H1 (cell line): ENCODE measurements at regions not wholly inside any gene's neighbourhood (a gene's known extent, or its start where the extent isn't known, plus 50 kb on each side); places are given as distances from the start of the nearest gene placed in this dataset.

Experiments used
- CTCF ChIA-PET: fragments of 300-600 bp; sonication (Branson Sonifier 250); formaldehyde crosslinking; loops from one replicate; lab custom pipeline; 2021; ENCODE audit not compliant: partially characterized antibody; lab: Charles Lee
- POLR2A ChIA-PET: fragments of 300-600 bp; sonication (Branson Sonifier 250); formaldehyde crosslinking; loops from one replicate; lab custom pipeline; 2021; ENCODE audit warnings: inconsistent platforms; ENCODE audit not compliant: partially characterized antibody; lab: Charles Lee
- DNase-seq, 2 experiments: peaks; one replicate each; pipeline versions ENCODE4 v3.0.0 to v3.0.0-alpha.2; 2010 to 2022; ENCODE audit warnings: low spot score in 2 of 2, low read depth in 1 of 2, mixed read lengths in 1 of 2
- FAIRE-seq: peaks from 2 replicates; lab custom pipeline; 2011; peaks lifted over from hg19 to GRCh38; lab: Jason Lieb, UNC
- H2AFZ ChIP-seq: 2 replicates; pipeline ENCODE4 v1.8.1; 2012; ENCODE audit warnings: low read length, inconsistent platforms
- H2AK5ac ChIP-seq: 2 replicates; pipeline ENCODE4 v1.6.1; 2013; ENCODE audit warnings: low read depth, low read length
- H2BK120ac ChIP-seq: replicated peaks from 2 replicates; pipeline ENCODE3; 2013; ENCODE audit warnings: low read depth, low read length, inconsistent platforms
- H2BK12ac ChIP-seq: 2 replicates; pipeline ENCODE4 v1.6.1; 2013; ENCODE audit warnings: low read depth, low read length
- H2BK15ac ChIP-seq: 2 replicates; pipeline ENCODE4 v1.6.1; 2013; ENCODE audit warnings: low read length
- H2BK20ac ChIP-seq: 2 replicates; pipeline ENCODE4 v1.6.1; 2013; ENCODE audit warnings: low read length
- H2BK5ac ChIP-seq: 2 replicates; pipeline ENCODE4 v1.6.1; 2013; ENCODE audit warnings: low read depth, low read length
- H3K14ac ChIP-seq: 2 replicates; pipeline ENCODE4 v1.6.1; 2013; ENCODE audit warnings: inconsistent platforms; ENCODE audit not compliant: insufficient read length
- H3K18ac ChIP-seq: 2 replicates; pipeline ENCODE4 v1.6.1; 2013; ENCODE audit warnings: low read length; ENCODE audit errors: extremely low read depth
- H3K23ac ChIP-seq: 2 replicates; pipeline ENCODE4 v1.6.1; 2013; ENCODE audit warnings: inconsistent platforms; ENCODE audit not compliant: insufficient read length
- H3K23me2 ChIP-seq: 2 replicates; pipeline ENCODE4 v1.6.1; 2013; ENCODE audit warnings: low read depth, low read length
- H3K27ac ChIP-seq: 2 replicates; pipeline ENCODE4 v1.6.1; 2011; ENCODE audit warnings: low read depth, low read length, inconsistent platforms
- H3K27me3 ChIP-seq, 4 experiments: replicated peaks in 1 of 4; 1 replicate in 1 of 4; 2 replicates in 3 of 4; pipeline versions ENCODE4 v1.6.1 to v1.8.1; 2011 to 2013; ENCODE audit warnings: low read length in 3 of 4, mild to moderate bottlenecking in 3 of 4, inconsistent platforms in 2 of 4, mixed read lengths in 2 of 4, moderate library complexity in 1 of 4; ENCODE audit not compliant: control insufficient read depth in 3 of 4, insufficient read depth in 3 of 4; ENCODE audit errors: extremely low read depth in 1 of 4
- H3K36me3 ChIP-seq, 4 experiments: 2 replicates each; pipeline versions ENCODE4 v1.6.1 to v1.8.1; 2011 to 2013; ENCODE audit warnings: mild to moderate bottlenecking in 4 of 4, low read length in 3 of 4, moderate library complexity in 2 of 4, control low read depth in 1 of 4, inconsistent platforms in 1 of 4; ENCODE audit not compliant: insufficient read depth in 4 of 4, control insufficient read depth in 2 of 4
- H3K4ac ChIP-seq: replicated peaks from 2 replicates; pipeline ENCODE3; 2013; ENCODE audit warnings: low read length, low read depth, mixed read lengths, inconsistent platforms; ENCODE audit not compliant: insufficient read length
- H3K4me1 ChIP-seq, 4 experiments: replicated peaks in 1 of 4; 1 replicate in 1 of 4; 2 replicates in 3 of 4; pipeline versions ENCODE4 v1.6.1 to v1.8.1; 2011 to 2013; ENCODE audit warnings: low read length in 3 of 4, inconsistent platforms in 2 of 4, mixed read lengths in 1 of 4; ENCODE audit not compliant: insufficient read depth in 4 of 4, control insufficient read depth in 3 of 4
- H3K4me2 ChIP-seq, 2 experiments: 2 replicates each; pipeline versions ENCODE4 v1.6.1 to v1.8.1; 2011 to 2013; ENCODE audit warnings: low read depth in 2 of 2, low read length in 2 of 2, control low read depth in 1 of 2, inconsistent platforms in 1 of 2, mild to moderate bottlenecking in 1 of 2; ENCODE audit not compliant: insufficient read depth in 1 of 2
- H3K4me3 ChIP-seq, 4 experiments: fragments of 200-600, 300-600 bp in 1 of 4; sonication (generic), shearing (Covaris generic), sonication (Bioruptor Twin) in 1 of 4; 2 replicates each; pipeline versions ENCODE4 v1.5.1 to v1.8.1; 2011 to 2016; ENCODE audit warnings: low read length in 4 of 4, low read depth in 3 of 4, control low read depth in 2 of 4, inconsistent platforms in 2 of 4, mild to moderate bottlenecking in 2 of 4, mixed read lengths in 1 of 4, moderate library complexity in 1 of 4; ENCODE audit not compliant: insufficient read depth in 2 of 4; ENCODE audit errors: extremely low read depth in 1 of 4
- H3K56ac ChIP-seq: replicated peaks from 2 replicates; pipeline ENCODE3; 2013; ENCODE audit warnings: low read depth, mild to moderate bottlenecking, mixed read lengths, low read length, inconsistent platforms; ENCODE audit not compliant: insufficient read length
- H3K79me1 ChIP-seq: 2 replicates; pipeline ENCODE4 v1.6.1; 2013; ENCODE audit warnings: low read depth, low read length, control low read depth
- H3K79me2 ChIP-seq, 2 experiments: 2 replicates each; pipeline versions ENCODE4 v1.6.1 to v1.8.1; 2012 to 2013; ENCODE audit warnings: low read length in 2 of 2, mild to moderate bottlenecking in 2 of 2, inconsistent platforms in 1 of 2; ENCODE audit not compliant: insufficient read depth in 2 of 2, control insufficient read depth in 1 of 2
- H3K9ac ChIP-seq, 4 experiments: replicated peaks in 1 of 4; 1 replicate in 1 of 4; 2 replicates in 3 of 4; pipeline versions ENCODE4 v1.6.1 to v1.8.1; 2011 to 2013; ENCODE audit warnings: low read depth in 3 of 4, low read length in 3 of 4, control low read depth in 2 of 4, mild to moderate bottlenecking in 2 of 4, moderate library complexity in 2 of 4, inconsistent platforms in 1 of 4; ENCODE audit errors: extremely low read depth in 1 of 4
- H3K9me3 ChIP-seq, 2 experiments: 2 replicates each; pipeline versions ENCODE4 v1.6.1 to v1.8.1; 2012 to 2013; ENCODE audit warnings: mild to moderate bottlenecking in 2 of 2, moderate library complexity in 2 of 2, control low read depth in 1 of 2, inconsistent platforms in 1 of 2, low read depth in 1 of 2, low read length in 1 of 2, mixed read lengths in 1 of 2; ENCODE audit not compliant: insufficient read depth in 2 of 2
- H4K20me1 ChIP-seq, 2 experiments: replicated peaks in 1 of 2; 2 replicates each; pipeline versions ENCODE3 to v1.8.1; 2011 to 2013; ENCODE audit warnings: inconsistent platforms in 2 of 2, low read length in 2 of 2, mild to moderate bottlenecking in 1 of 2; ENCODE audit not compliant: insufficient read depth in 2 of 2, control insufficient read depth in 1 of 2
- H4K5ac ChIP-seq: 2 replicates; pipeline ENCODE4 v1.6.1; 2013; ENCODE audit warnings: low read length, low read depth, mixed read lengths, inconsistent platforms; ENCODE audit not compliant: insufficient read length
- H4K8ac ChIP-seq: 2 replicates; pipeline ENCODE4 v1.8.0; 2013; ENCODE audit warnings: mild to moderate bottlenecking, moderate library complexity, low read length, inconsistent platforms; ENCODE audit not compliant: insufficient read depth; ENCODE audit errors: extremely low read depth
- H4K91ac ChIP-seq: replicated peaks from 2 replicates; pipeline ENCODE3; 2013; ENCODE audit warnings: low read length, mixed read lengths, inconsistent platforms; ENCODE audit not compliant: insufficient read length
- BACH1 ChIP-seq: IDR thresholded peaks from 2 replicates; pipeline ENCODE4 v1.6.1; 2012; ENCODE audit warnings: low read length, improper control_type of control experiment
- BCL11A ChIP-seq, 2 experiments: IDR thresholded peaks; one replicate each; pipeline ENCODE4 v1.6.1; 2011; ENCODE audit warnings: low read depth in 2 of 2, low read length in 2 of 2, mild to moderate bottlenecking in 2 of 2
- CHD1 ChIP-seq: IDR thresholded peaks from 2 replicates; pipeline ENCODE4 v1.6.1; 2012; ENCODE audit warnings: low read depth, low read length, improper control_type of control experiment
- CHD2 ChIP-seq: IDR thresholded peaks from 2 replicates; pipeline ENCODE4 v1.6.1; 2012; ENCODE audit warnings: low read length, improper control_type of control experiment
- CTCF ChIP-seq, 3 experiments: IDR thresholded peaks; 1 replicate in 2 of 3; 2 replicates in 1 of 3; pipeline versions ENCODE4 v1.5.1 to v1.6.1; 2011; ENCODE audit warnings: low read length in 3 of 3, mild to moderate bottlenecking in 3 of 3, inconsistent platforms in 2 of 3, low read depth in 1 of 3, moderate library complexity in 1 of 3; ENCODE audit not compliant: insufficient read depth in 1 of 3; ENCODE audit errors: control extremely low read depth in 1 of 3
- HDAC6 ChIP-seq: IDR thresholded peaks from one replicate; pipeline ENCODE4 v1.7.1; 2012; ENCODE audit warnings: low read depth, mild to moderate bottlenecking, inconsistent platforms, low read length, moderate library complexity
- KDM1A ChIP-seq: fragments of 200-600, 300-600 bp; sonication (generic); IDR thresholded peaks from 2 replicates; pipeline ENCODE4 v1.7.1; 2016; ENCODE audit warnings: mild to moderate bottlenecking, low read length, borderline replicate concordance
- KDM4A ChIP-seq: IDR thresholded peaks from one replicate; pipeline ENCODE4 v1.7.1; 2012; ENCODE audit warnings: low read depth, mild to moderate bottlenecking, moderate library complexity, low read length, inconsistent platforms; ENCODE audit not compliant: severe bottlenecking
- POU5F1 ChIP-seq: IDR thresholded peaks from 2 replicates; pipeline ENCODE4 v1.6.1; 2011; ENCODE audit warnings: low read depth, mild to moderate bottlenecking, low read length, moderate library complexity
- SIN3A ChIP-seq, 2 experiments: IDR thresholded peaks in 1 of 2; conservative IDR thresholded peaks in 1 of 2; 2 replicates each; pipeline ENCODE4 v1.6.1; 2011 to 2012; ENCODE audit warnings: low read length in 2 of 2, improper control_type of control experiment in 1 of 2, low read depth in 1 of 2, mild to moderate bottlenecking in 1 of 2
- SUZ12 ChIP-seq: fragments of 200-600 bp; sonication (generic); IDR thresholded peaks from 2 replicates; pipeline ENCODE4 v1.6.1; 2012; ENCODE audit warnings: mild to moderate bottlenecking, inconsistent platforms, low read length, moderate library complexity, mixed read lengths
- WGBS, 2 experiments: shearing (Covaris generic) in 1 of 2; methylation state at CpG; one replicate each; pipeline versions ENCODE4 v1.1.6 to v1.1.7; 2013 to 2015; ENCODE audit warnings: low lambda C conversion rate in 2 of 2, mixed read lengths in 2 of 2, inconsistent platforms in 1 of 2, low coverage in 1 of 2, missing lambda C conversion rate in 1 of 2; ENCODE audit not compliant: insufficient replicate concordance in 2 of 2, insufficient coverage in 1 of 2, insufficient read length in 1 of 2; ENCODE audit errors: extremely low coverage in 1 of 2, missing lambda C conversion rate in 1 of 2; 5-methylcytosine and 5-hydroxymethylcytosine counted together

GRCh38 chr6:87899499-87900147, 148.0 kb upstream of the SPACA1 start:
- POLR2A ChIA-PET: no interaction called here
- whole genome bisulfite sequencing, 2 experiments: 79% methylated on average over 5 of the region's 5 CpGs; no CpG with 5 or more reads in 1 of the 2 experiments
- Histone ChIP-seq H3K18ac (no peak overlapping the region), H4K5ac (no peak overlapping the region), H3K4me1 (peaks cover 0 to 15% (median 7%) of the 10 kb centered on the region in 4 experiments; a peak in 4 of 7 replicates), H3K23me2 (no peaks in the 10 kb centered on the region), H3K36me3 (no peaks in the 10 kb centered on the region), H3K14ac (no peak overlapping the region), H3K27me3 (peaks cover 0 to 1% (median 0%) of the 10 kb centered on the region in 4 experiments; a peak in 1 of 7 replicates), H2BK12ac (no peak overlapping the region), H2BK20ac (no peak overlapping the region), H3K23ac (no peak overlapping the region), H4K20me1 (peaks cover 0 to 2% of the 10 kb centered on the region in 2 experiments), H3K4me3 (no peak overlapping the region), H3K4me2 (no peak overlapping the region), H2BK5ac (no peak overlapping the region), H3K9me3 (no peaks in the 10 kb centered on the region), H3K9ac (no peak overlapping the region), H3K27ac (no peak overlapping the region), H2BK15ac (no peak overlapping the region), H3K56ac (no peak overlapping the region), H2BK120ac (no peak overlapping the region), H2AFZ (no peak overlapping the region), H4K91ac (no peak overlapping the region), H3K79me1 (no peaks in the 10 kb centered on the region), H4K8ac (no peak overlapping the region), H3K4ac (no peak overlapping the region), H2AK5ac (no peak overlapping the region), H3K79me2 (no peaks in the 10 kb centered on the region)
- no peak for DNase-seq
- CTCF ChIA-PET: no interaction called here
- FAIRE-seq: no peak
- TF ChIP-seq CHD1 (no peak), KDM1A (no peak), BACH1 (no peak), HDAC6 (no peak), SUZ12 (no peak), KDM4A (no peak), CHD2 (no peak), CTCF (IDR thresholded peaks at IDR 0.05; ENCODE audit: control extremely low read depth in 1 of 3, insufficient read depth in 1 of 3, low read depth in 1 of 3, low read length in 3 of 3) (no peak), SIN3A (conservative IDR thresholded peaks at IDR 0.05 in 1 of 2, IDR thresholded peaks at IDR 0.05 in 1 of 2; ENCODE audit: low read depth in 1 of 2, low read length in 2 of 2) (no peak), POU5F1 (no peak), BCL11A (IDR thresholded peaks at IDR 0.05; ENCODE audit: low read depth in 2 of 2, low read length in 2 of 2) (no peak)
